ENCODE measurements at regions not wholly inside any gene's neighbourhood (a gene's known extent, or its start where the extent isn't known, plus 50 kb on each side); places are given as distances from the start of the nearest gene placed in this dataset.
"Not testable (repeated sequence)": the region's sequence is repeated elsewhere in the genome, so short reads cannot be mapped to it uniquely, and the experiment has no call there.

- DNase-seq, result no peak
- in situ Hi-C loops (cut with MboI; ENCODE audit: low pct_unique_long_range_greater_than_20kb, low sequenced_read_pairs), result no loop called here
Observed at GRCh38 chr9:31393240-31393639, 991.2 kb upstream of the ACO1 start.

- in situ Hi-C loops (cut with MboI; ENCODE audit: low pct_unique_long_range_greater_than_20kb, low sequenced_read_pairs), result no loop called here
- DNase-seq, result no peak
Observed at GRCh38 chr9:31394015-31394473, 990.4 kb upstream of the ACO1 start.

GRCh38 chr9:31412081-31412480 is 972.4 kb upstream of the ACO1 start:
- in situ Hi-C loops (cut with MboI; ENCODE audit: low pct_unique_long_range_greater_than_20kb, low sequenced_read_pairs), result no loop called here
- DNase-seq, result no peak

GRCh38 chr9:31415164-31415563 is 969.3 kb upstream of the ACO1 start:
- DNase-seq, result no peak
- in situ Hi-C loops (cut with MboI; ENCODE audit: low pct_unique_long_range_greater_than_20kb, low sequenced_read_pairs), result no loop called here

GRCh38 chr9:31418419-31418818 is 966.0 kb upstream of the ACO1 start:
- DNase-seq, result no peak
- in situ Hi-C loops (cut with MboI; ENCODE audit: low pct_unique_long_range_greater_than_20kb, low sequenced_read_pairs), result no loop called here

GRCh38 chr9:31443630-31444457 is 940.6 kb upstream of the ACO1 start:
- in situ Hi-C loops (cut with MboI; ENCODE audit: low pct_unique_long_range_greater_than_20kb, low sequenced_read_pairs), result not testable (repeated sequence)

GRCh38 chr9:31445357-31445756 is 939.1 kb upstream of the ACO1 start:
- in situ Hi-C loops (cut with MboI; ENCODE audit: low pct_unique_long_range_greater_than_20kb, low sequenced_read_pairs), result no loop called here
- DNase-seq, result no peak

More at GRCh38 chr9:31443630-31444457, 940.6 kb upstream of the ACO1 start:
- DNase-seq, result not testable (repeated sequence)

- in situ Hi-C loops (cut with MboI; ENCODE audit: low pct_unique_long_range_greater_than_20kb, low sequenced_read_pairs), result no loop called here
- DNase-seq, result no peak
Observed at GRCh38 chr9:31445960-31446359, 938.5 kb upstream of the ACO1 start.

GRCh38 chr9:31467075-31467474 is 917.4 kb upstream of the ACO1 start:
- DNase-seq, result no peak
- in situ Hi-C loops (cut with MboI; ENCODE audit: low pct_unique_long_range_greater_than_20kb, low sequenced_read_pairs), result no loop called here

GRCh38 chr9:31470051-31470450 is 914.4 kb upstream of the ACO1 start:
- no peak for DNase-seq
- in situ Hi-C loops (cut with MboI; ENCODE audit: low pct_unique_long_range_greater_than_20kb, low sequenced_read_pairs), result no loop called here

GRCh38 chr9:31471010-31471409 is 913.4 kb upstream of the ACO1 start:
- in situ Hi-C loops (cut with MboI; ENCODE audit: low pct_unique_long_range_greater_than_20kb, low sequenced_read_pairs), result no loop called here
- no peak for DNase-seq

GRCh38 chr9:31486630-31487029 is 897.8 kb upstream of the ACO1 start:
- in situ Hi-C loops (cut with MboI; ENCODE audit: low pct_unique_long_range_greater_than_20kb, low sequenced_read_pairs), result no loop called here
- DNase-seq, result no peak

- in situ Hi-C loops (cut with MboI; ENCODE audit: low pct_unique_long_range_greater_than_20kb, low sequenced_read_pairs), result no loop called here
- no peak for DNase-seq
Observed at GRCh38 chr9:31490551-31491106, 893.8 kb upstream of the ACO1 start.

- in situ Hi-C loops (cut with MboI; ENCODE audit: low pct_unique_long_range_greater_than_20kb, low sequenced_read_pairs), result no loop called here
- DNase-seq, result no peak
Observed at GRCh38 chr9:31492229-31492628, 892.2 kb upstream of the ACO1 start.

GRCh38 chr9:31500422-31500821 is 884.0 kb upstream of the ACO1 start:
- in situ Hi-C loops (cut with MboI; ENCODE audit: low pct_unique_long_range_greater_than_20kb, low sequenced_read_pairs), result no loop called here
- DNase-seq, result no peak

GRCh38 chr9:31519011-31519410 is 865.4 kb upstream of the ACO1 start:
- in situ Hi-C loops (cut with MboI; ENCODE audit: low pct_unique_long_range_greater_than_20kb, low sequenced_read_pairs), result no loop called here
- no peak for DNase-seq

GRCh38 chr9:31519424-31519823 is 865.0 kb upstream of the ACO1 start:
- in situ Hi-C loops (cut with MboI; ENCODE audit: low pct_unique_long_range_greater_than_20kb, low sequenced_read_pairs), result no loop called here
- no peak for DNase-seq

GRCh38 chr9:31519826-31520225 is 864.6 kb upstream of the ACO1 start:
- in situ Hi-C loops (cut with MboI; ENCODE audit: low pct_unique_long_range_greater_than_20kb, low sequenced_read_pairs), result no loop called here
- no peak for DNase-seq

GRCh38 chr9:31520301-31521085 is 864.0 kb upstream of the ACO1 start:
- no peak for DNase-seq
- in situ Hi-C loops (cut with MboI; ENCODE audit: low pct_unique_long_range_greater_than_20kb, low sequenced_read_pairs), result no loop called here

GRCh38 chr9:31535651-31536050 is 848.8 kb upstream of the ACO1 start:
- in situ Hi-C loops (cut with MboI; ENCODE audit: low pct_unique_long_range_greater_than_20kb, low sequenced_read_pairs), result no loop called here
- DNase-seq, result no peak
